HUES48 (cell line): ENCODE measurements at regions not wholly inside any gene's neighbourhood (a gene's known extent, or its start where the extent isn't known, plus 50 kb on each side); places are given as distances from the start of the nearest gene placed in this dataset.
"Not testable (repeated sequence)": the region's sequence is repeated elsewhere in the genome, so short reads cannot be mapped to it uniquely, and the experiment has no call there.

Experiments used
- H3K27ac ChIP-seq: one replicate; pipeline ENCODE4 v1.7.0; 2013; ENCODE audit warnings: low read depth, low read length, inconsistent platforms
- H3K27me3 ChIP-seq: 2 replicates; pipeline ENCODE4 v1.6.1; 2013; ENCODE audit warnings: mild to moderate bottlenecking, low read length; ENCODE audit not compliant: control insufficient read depth, insufficient read depth
- H3K36me3 ChIP-seq: 2 replicates; pipeline ENCODE4 v1.6.1; 2013; ENCODE audit warnings: low read length; ENCODE audit not compliant: control insufficient read depth, insufficient read depth
- H3K4me1 ChIP-seq: 2 replicates; pipeline ENCODE4 v1.6.1; 2013; ENCODE audit warnings: mild to moderate bottlenecking, low read length; ENCODE audit not compliant: control insufficient read depth, insufficient read depth
- H3K4me3 ChIP-seq: 2 replicates; pipeline ENCODE4 v1.5.1; 2013; ENCODE audit warnings: mild to moderate bottlenecking, low read depth, low read length
- H3K9ac ChIP-seq: 2 replicates; pipeline ENCODE4 v1.6.1; 2013; ENCODE audit warnings: mild to moderate bottlenecking, low read depth, low read length, moderate library complexity
- H3K9me3 ChIP-seq: 2 replicates; pipeline ENCODE4 v1.6.1; 2013; ENCODE audit warnings: low read length; ENCODE audit not compliant: control insufficient read depth, insufficient read depth

- Histone ChIP-seq H3K9me3 (peaks cover 92% of the 10 kb centered on the region), H3K9ac (no peak overlapping the region), H3K4me1 (no peaks in the 10 kb centered on the region), H3K27me3 (no peaks in the 10 kb centered on the region), H3K4me3 (no peak overlapping the region), H3K36me3 (no peaks in the 10 kb centered on the region), H3K27ac (no peak overlapping the region)
These were observed 138.9 kb upstream of the USP29 start for GRCh38 chr19:56980906-56981305.

GRCh38 chr19:56981440-56981839, 138.3 kb upstream of the USP29 start:
- peaks cover 92% of the 10 kb centered on the region for H3K9me3 ChIP-seq
- not testable (repeated sequence) for H3K36me3 ChIP-seq, H3K4me1 ChIP-seq, H3K9ac ChIP-seq, H3K27ac ChIP-seq, H3K27me3 ChIP-seq, H3K4me3 ChIP-seq

DNA sequence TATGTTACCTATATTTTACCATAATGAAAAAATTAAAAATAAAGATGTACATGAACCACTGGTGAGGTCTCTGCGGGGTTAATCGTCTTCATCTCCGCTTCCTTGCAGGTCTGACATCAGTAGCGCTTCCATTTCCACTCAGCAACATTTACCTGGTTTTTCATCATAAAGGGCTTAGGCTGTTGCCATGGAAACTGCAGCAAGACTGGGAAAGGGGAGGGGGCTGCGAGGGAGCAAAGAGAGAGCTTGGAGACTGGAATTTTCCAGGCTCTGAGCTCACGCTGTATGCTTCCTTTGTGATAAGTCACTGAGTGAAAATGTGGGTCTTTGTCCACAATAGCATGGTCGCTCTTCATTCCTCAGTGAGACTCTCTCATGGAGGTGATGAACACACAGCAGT, 136.6 kb upstream of the USP29 start:
- no peaks in the 10 kb centered on the region for H3K36me3 ChIP-seq
- H3K9ac ChIP-seq, result no peak overlapping the region
- no peaks in the 10 kb centered on the region for H3K4me1 ChIP-seq
- H3K27me3 ChIP-seq, result no peaks in the 10 kb centered on the region
- H3K4me3 ChIP-seq, result no peak overlapping the region
- no peak overlapping the region for H3K27ac ChIP-seq
- H3K9me3 ChIP-seq, result peaks cover 91% of the 10 kb centered on the region

- H3K9me3 ChIP-seq, result peaks cover 90% of the 10 kb centered on the region
These were observed 136.0 kb upstream of the USP29 start for GRCh38 chr19:56983804-56984203.

GRCh38 chr19:56986386-56986785, 133.4 kb upstream of the USP29 start:
- no peak overlapping the region for H3K27ac ChIP-seq
- H3K9ac ChIP-seq, result no peak overlapping the region
- no peaks in the 10 kb centered on the region for H3K4me1 ChIP-seq
- peaks cover 92% of the 10 kb centered on the region for H3K9me3 ChIP-seq
- no peaks in the 10 kb centered on the region for H3K27me3 ChIP-seq
- H3K36me3 ChIP-seq, result no peaks in the 10 kb centered on the region
- no peak overlapping the region for H3K4me3 ChIP-seq

More at GRCh38 chr19:56983804-56984203, 136.0 kb upstream of the USP29 start:
- Histone ChIP-seq H3K4me1 (no peaks in the 10 kb centered on the region), H3K4me3 (no peak overlapping the region; the same call in 1 of the 2 replicates), H3K27ac (no peak overlapping the region), H3K36me3 (no peaks in the 10 kb centered on the region), H3K27me3 (no peaks in the 10 kb centered on the region), H3K9ac (no peak overlapping the region)

- Histone ChIP-seq H3K27ac (no peak overlapping the region), H3K36me3 (no peaks in the 10 kb centered on the region), H3K4me3 (no peak overlapping the region), H3K9ac (no peak overlapping the region), H3K4me1 (no peaks in the 10 kb centered on the region), H3K27me3 (no peaks in the 10 kb centered on the region), H3K9me3 (peaks cover 92% of the 10 kb centered on the region)
These were observed 132.6 kb upstream of the USP29 start for GRCh38 chr19:56987184-56987583.

DNA sequence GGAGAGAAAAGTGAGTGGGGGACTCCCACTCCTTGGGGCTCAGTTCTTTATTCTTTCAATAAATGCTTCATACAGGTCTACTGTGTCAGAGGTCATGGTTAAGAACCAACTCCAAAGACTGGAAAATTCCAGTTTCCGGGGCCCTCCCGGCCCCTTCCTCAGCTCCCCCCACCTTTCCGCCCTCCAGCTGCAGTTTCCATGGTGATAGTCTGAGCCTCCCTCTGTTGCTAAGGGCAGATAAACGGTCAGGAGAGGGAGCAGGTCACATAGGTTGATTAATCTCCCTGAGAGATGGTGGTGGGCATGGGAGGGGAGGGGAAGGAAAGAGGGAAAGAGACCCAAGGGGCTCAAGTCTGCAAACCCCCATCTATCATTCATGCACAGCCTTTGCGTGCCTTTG, 131.5 kb upstream of the USP29 start:
- Histone ChIP-seq H3K4me1 (no peaks in the 10 kb centered on the region), H3K9me3 (peaks cover 92% of the 10 kb centered on the region), H3K27me3 (no peaks in the 10 kb centered on the region), H3K36me3 (no peaks in the 10 kb centered on the region), H3K27ac (no peak overlapping the region), H3K4me3 (no peak overlapping the region), H3K9ac (no peak overlapping the region)

- no peaks in the 10 kb centered on the region for H3K27me3 ChIP-seq
- H3K4me1 ChIP-seq, result no peaks in the 10 kb centered on the region
- H3K4me3 ChIP-seq, result no peak overlapping the region
- H3K36me3 ChIP-seq, result no peaks in the 10 kb centered on the region
- H3K9me3 ChIP-seq, result peaks cover 86% of the 10 kb centered on the region
- H3K27ac ChIP-seq, result no peak overlapping the region
- no peak overlapping the region for H3K9ac ChIP-seq
These were observed 127.9 kb upstream of the USP29 start for GRCh38 chr19:56991912-56992311.

DNA sequence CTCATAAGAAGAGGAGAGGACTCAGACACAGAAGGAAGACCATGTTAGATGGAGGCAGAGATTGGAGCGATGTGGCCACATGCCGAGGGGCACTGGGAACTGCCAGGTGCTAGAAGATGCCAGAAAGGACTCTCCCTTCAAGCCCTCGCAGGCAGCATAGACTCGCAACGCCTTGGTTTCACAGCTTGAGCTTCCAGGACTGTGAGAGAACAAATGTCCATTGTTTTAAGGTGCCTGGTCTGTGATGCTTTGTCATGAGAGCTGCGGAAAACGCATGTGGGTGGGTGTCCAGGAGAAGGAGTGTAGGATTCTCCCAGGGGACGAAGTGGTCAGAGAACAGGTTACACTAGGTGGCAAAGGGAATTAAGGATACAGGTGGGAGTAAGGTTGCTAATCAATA, 125.9 kb upstream of the USP29 start:
- no peak overlapping the region for H3K4me3 ChIP-seq
- peaks cover 82% of the 10 kb centered on the region for H3K9me3 ChIP-seq
- no peak overlapping the region for H3K27ac ChIP-seq
- no peak overlapping the region for H3K9ac ChIP-seq
- no peaks in the 10 kb centered on the region for H3K27me3 ChIP-seq
- H3K4me1 ChIP-seq, result no peaks in the 10 kb centered on the region
- H3K36me3 ChIP-seq, result no peaks in the 10 kb centered on the region

GRCh38 chr19:56994251-56995017, 125.4 kb upstream of the USP29 start:
- Histone ChIP-seq H3K4me3 (no peak overlapping the region), H3K36me3 (no peaks in the 10 kb centered on the region), H3K9me3 (peaks cover 82% of the 10 kb centered on the region), H3K27ac (no peak overlapping the region), H3K9ac (no peak overlapping the region), H3K4me1 (no peaks in the 10 kb centered on the region), H3K27me3 (no peaks in the 10 kb centered on the region)

- no peak overlapping the region for H3K4me3 ChIP-seq
- H3K9me3 ChIP-seq, result peaks cover 82% of the 10 kb centered on the region
These were observed 124.5 kb upstream of the USP29 start for GRCh38 chr19:56995303-56995702.

More at GRCh38 chr19:56995303-56995702, 124.5 kb upstream of the USP29 start:
- Histone ChIP-seq H3K4me1 (no peaks in the 10 kb centered on the region), H3K36me3 (no peaks in the 10 kb centered on the region), H3K9ac (no peak overlapping the region), H3K27me3 (no peaks in the 10 kb centered on the region), H3K27ac (no peak overlapping the region)
